T47D (cell line): ENCODE measurements at regions not wholly inside any gene's neighbourhood (a gene's known extent, or its start where the extent isn't known, plus 50 kb on each side); places are given as distances from the start of the nearest gene placed in this dataset.

Experiments used
- DNase-seq, 2 experiments: peaks; one replicate each; pipeline versions ENCODE4 v3.0.0 to v3.0.0-alpha.2; 2011 to 2012; ENCODE audit warnings: low read depth in 1 of 2, low spot score in 1 of 2
- JUND ChIP-seq: IDR thresholded peaks from 2 replicates; pipeline ENCODE4 v1.6.1; 2012; ENCODE audit warnings: low read depth
- in situ Hi-C: cut with HindIII; loops from 2 replicates; pipeline ENCODE4 v1.10.0; 2016; ENCODE audit warnings: low sequenced_read_pairs, low pct_unique_long_range_greater_than_20kb

GRCh38 chr17:34719569-34719968 is 140.2 kb downstream of the TMEM132E start:
- in situ Hi-C loops: no loop called here
- no peak for TF ChIP-seq JUND
- no peak for DNase-seq

GRCh38 chr17:34717092-34717491 is 137.7 kb downstream of the TMEM132E start:
- no peak for DNase-seq
- no peak for TF ChIP-seq JUND
- in situ Hi-C loops: no loop called here

DNA sequence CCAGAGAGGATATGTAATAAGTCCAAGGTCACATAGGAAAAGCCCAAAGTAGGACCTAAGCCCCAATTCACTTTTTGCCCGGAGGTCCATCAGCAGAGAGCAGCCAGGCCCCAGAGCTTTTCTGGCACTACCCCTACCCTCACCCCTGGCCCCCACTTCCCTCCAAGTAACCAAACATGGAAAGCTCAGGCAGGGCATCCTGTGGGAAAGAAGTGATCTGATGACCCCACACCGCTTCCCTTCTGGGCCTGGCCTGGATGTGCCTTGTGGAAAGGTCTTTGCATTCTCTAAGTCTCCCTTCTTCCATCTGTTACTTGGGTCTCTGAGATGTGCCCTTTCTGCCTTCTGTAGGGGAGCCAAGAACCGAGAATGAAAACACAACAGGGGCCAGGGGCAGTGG is 136.9 kb downstream of the TMEM132E start:
- DNase-seq: no peak
- no peak for TF ChIP-seq JUND
- in situ Hi-C loops: no loop called here

GRCh38 chr17:34715504-34715903 is 136.1 kb downstream of the TMEM132E start:
- in situ Hi-C loops: no loop called here
- no peak for TF ChIP-seq JUND

DNA sequence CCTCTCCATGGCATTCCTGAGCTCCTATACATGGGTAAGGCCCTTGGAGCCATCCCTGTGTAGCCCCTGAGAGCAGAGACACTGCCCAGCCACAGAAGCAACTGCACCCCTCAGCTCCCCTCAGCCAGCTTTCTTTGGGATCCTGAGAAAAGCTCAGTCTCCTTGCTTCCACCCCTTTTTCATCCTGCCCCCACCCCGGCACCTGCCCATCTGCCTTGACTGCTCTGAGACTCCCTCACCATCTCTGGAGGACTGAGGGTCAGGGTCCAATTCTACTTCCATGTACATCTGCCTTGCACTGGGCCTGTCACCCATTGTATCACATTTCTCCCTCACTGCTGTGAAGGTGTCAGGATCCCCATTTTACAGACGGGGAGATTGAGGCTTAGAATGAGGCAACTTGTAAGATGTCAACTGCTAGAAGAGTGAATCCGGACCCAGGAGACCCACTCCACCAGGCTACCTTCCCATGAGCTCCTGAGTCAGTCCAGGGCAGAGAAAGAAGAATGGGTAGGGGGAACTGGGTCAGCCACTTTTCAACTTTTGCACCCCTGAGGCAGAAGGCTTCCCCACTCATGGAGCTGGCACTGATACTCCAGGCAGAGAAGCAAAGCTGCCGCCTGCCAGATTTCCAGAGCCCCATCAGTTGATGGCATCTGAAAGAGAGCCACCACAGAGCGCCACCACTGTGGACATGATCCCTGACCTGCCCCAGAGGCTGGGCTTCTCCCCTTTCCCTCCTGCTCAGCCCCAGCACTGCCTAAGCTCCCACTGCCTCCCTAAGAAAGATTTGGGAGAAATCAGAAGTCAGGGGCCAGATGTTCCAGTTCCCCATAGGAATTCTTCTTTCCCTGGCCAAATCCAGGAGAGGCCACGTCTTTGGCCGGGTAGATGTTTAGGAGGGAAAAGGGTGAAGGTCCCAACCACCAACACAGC is 135.4 kb downstream of the TMEM132E start:
- in situ Hi-C loops: no loop called here
- no peak for TF ChIP-seq JUND

More at GRCh38 chr17:34715504-34715903, 136.1 kb downstream of the TMEM132E start:
- DNase-seq: no peak

DNA sequence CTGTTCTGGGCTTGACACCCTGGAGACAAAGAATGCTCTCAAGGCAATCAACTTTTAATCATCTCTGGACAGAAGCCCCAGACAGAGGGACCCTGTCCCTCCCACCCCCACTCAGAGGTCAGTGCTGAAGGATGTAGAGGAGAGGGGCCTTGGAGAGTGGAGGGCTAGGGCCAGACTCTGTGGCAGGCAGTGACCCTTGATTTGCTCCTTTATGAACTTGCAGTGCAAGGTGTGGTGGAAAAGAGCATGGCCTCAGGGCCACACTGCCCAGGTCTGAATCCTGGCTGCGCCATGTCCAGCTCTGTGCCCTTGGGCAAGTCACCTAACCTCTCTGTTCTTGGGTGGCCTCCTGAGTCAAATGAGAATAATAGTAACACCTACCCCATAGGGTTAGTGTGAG is 134.3 kb downstream of the TMEM132E start:
- in situ Hi-C loops: no loop called here
- no peak for DNase-seq
- no peak for TF ChIP-seq JUND

More for the DNA sequence above, 135.4 kb downstream of the TMEM132E start:
- no peak for DNase-seq

- in situ Hi-C loops: no loop called here
- no peak for TF ChIP-seq JUND
- no peak for DNase-seq
Observed at GRCh38 chr17:34712481-34713195, 133.3 kb downstream of the TMEM132E start.

- DNase-seq: no peak
- no peak for TF ChIP-seq JUND
- in situ Hi-C loops: no loop called here
Observed at GRCh38 chr17:34711646-34712045, 132.3 kb downstream of the TMEM132E start.

DNA sequence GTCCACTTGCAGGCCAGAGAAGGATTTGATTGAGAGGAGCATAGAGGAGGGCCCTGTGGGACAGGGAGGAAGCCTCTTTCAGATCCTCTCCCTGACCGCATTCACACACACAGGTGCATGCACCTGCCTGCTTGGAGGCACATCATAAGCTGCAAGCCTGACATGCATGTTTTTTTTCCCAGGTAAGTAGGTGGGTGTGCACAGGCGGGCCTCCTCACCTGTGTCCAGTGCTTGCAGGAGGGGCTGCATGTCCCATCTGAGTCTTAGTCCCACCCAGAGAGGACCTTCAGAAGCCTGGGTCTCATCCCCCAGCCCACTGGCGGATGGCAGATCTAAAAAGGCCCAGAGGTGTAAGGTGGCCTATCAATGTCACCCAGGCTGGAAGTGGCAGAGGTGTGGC is 130.8 kb downstream of the TMEM132E start:
- in situ Hi-C loops: no loop called here
- no peak for DNase-seq

GRCh38 chr17:34709158-34709754 is 129.9 kb downstream of the TMEM132E start:
- DNase-seq: no peak
- TF ChIP-seq JUND: no peak
- in situ Hi-C loops: no loop called here

More for the DNA sequence above, 130.8 kb downstream of the TMEM132E start:
- no peak for TF ChIP-seq JUND

DNA sequence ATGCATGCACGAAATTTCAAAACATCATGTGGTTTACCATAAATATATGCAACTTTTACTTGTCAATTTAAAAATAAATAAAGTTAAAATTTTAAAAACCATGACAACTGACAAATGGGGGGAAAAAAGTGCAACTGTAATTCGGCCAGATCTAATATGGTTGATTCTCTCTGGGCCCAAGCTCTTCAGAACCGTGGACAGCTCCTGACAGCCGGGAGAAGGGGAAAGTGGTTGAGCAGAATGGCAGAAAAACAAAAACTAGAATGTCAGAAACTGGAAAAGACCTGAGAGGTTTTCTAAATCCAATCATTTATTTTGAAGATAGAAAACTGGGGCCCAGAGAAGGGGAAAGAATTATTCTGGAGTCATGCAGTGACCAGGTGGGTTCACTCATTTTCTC is 126.6 kb downstream of the TMEM132E start:
- in situ Hi-C loops: no loop called here
- peak; percentile 43 to 71 for DNase-seq
- no peak for TF ChIP-seq JUND

DNA sequence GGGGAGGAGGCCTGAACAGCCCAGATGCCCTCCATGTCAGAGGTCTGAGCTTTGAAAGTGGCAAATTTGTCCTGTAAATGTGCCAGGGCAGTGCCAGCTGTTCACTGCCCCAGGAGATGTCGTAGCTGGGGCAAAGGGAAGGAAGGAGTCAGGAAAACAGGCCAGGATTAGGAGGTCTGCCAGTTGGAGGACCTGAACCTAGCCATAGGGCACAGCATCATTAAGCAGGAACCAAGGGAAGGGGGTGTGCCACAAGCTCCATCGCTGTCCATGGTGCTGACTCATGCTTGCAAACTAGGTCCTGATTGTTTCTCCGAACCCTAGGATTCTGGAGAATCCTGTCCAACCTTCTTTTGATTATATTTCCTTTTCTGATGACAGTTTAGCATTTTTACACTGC is 124.2 kb downstream of the TMEM132E start:
- peak; percentile 48 to 88 for DNase-seq
- in situ Hi-C loops: no loop called here

DNA sequence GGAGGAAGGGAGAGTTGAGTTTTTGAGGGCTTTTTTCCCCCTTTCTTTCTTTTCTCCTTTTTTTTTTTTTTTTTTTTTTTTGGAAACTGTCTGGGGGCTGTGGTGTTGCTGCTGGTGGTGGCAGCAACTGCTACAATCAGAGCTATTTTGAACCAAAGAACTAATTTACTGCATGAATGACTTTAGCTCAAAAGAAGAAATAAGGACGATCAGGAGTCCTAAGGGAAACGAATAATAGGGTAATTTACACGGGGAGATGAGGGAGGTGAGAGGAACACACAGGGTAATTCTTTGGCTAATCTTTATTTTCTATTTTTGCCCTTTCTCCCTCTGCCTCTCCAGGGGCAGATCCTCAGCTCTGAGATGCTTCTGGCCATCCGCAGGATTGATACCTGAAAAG is 119.8 kb downstream of the TMEM132E start:
- no peak for TF ChIP-seq JUND
- DNase-seq: no peak
- in situ Hi-C loops: no loop called here

More for the DNA sequence above, 124.2 kb downstream of the TMEM132E start:
- TF ChIP-seq JUND: no peak
